Esophagus muscularis mucosa (tissue), 4 donors: ENCODE measurements at regions not wholly inside any gene's neighbourhood (a gene's known extent, or its start where the extent isn't known, plus 50 kb on each side); places are given as distances from the start of the nearest gene placed in this dataset.

Experiments used
- DNase-seq: peaks from one replicate; pipeline ENCODE4 v3.0.0-alpha.2; 2017; ENCODE audit errors: extremely low spot score
- H3K27ac ChIP-seq, 4 donors: fragments of 200-600 bp; sonication (generic); replicated peaks in 1 of 4; 1 replicate in 3 of 4; 2 replicates in 1 of 4; pipeline ENCODE4 v1.5.1; 2016 to 2019; ENCODE audit warnings: mild to moderate bottlenecking in 1 of 4
- H3K27me3 ChIP-seq, 4 donors: fragments of 200-600 bp; sonication (generic); one replicate each; pipeline versions ENCODE4 v1.5.1 to v1.6.0; 2016 to 2019
- H3K36me3 ChIP-seq, 4 donors: fragments of 200-600 bp; sonication (generic); one replicate each; pipeline ENCODE4 v1.5.1; 2016 to 2019
- H3K4me1 ChIP-seq, 4 donors: fragments of 200-600 bp; sonication (generic); one replicate each; pipeline ENCODE4 v1.5.1; 2016 to 2019
- H3K4me3 ChIP-seq, 4 donors: fragments of 200-600 bp; sonication (generic); 1 replicate in 2 of 4; 2 replicates in 2 of 4; pipeline ENCODE4 v1.5.1; 2016 to 2019; ENCODE audit warnings: mild to moderate bottlenecking in 4 of 4, moderate library complexity in 1 of 4
- H3K9me3 ChIP-seq, 4 donors: fragments of 200-600 bp; sonication (generic); 1 replicate in 3 of 4; 2 replicates in 1 of 4; pipeline ENCODE4 v1.5.1; 2016 to 2019
- EP300 ChIP-seq: sonication (generic); formaldehyde crosslinking; IDR thresholded peaks from one replicate; pipeline ENCODE4 v1.6.1; 2017; ENCODE audit warnings: antibody characterized with exemption
- POLR2A ChIP-seq: fragments of 450-650 bp; IDR thresholded peaks from one replicate; pipeline ENCODE4 v1.6.1; 2017; ENCODE audit warnings: antibody characterized with exemption, moderate library complexity, mild to moderate bottlenecking, low read depth
- POLR2AphosphoS5 ChIP-seq, 2 donors: sonication (generic); formaldehyde crosslinking; IDR thresholded peaks; one replicate each; pipeline ENCODE4 v1.6.1; 2017; ENCODE audit warnings: antibody characterized with exemption in 2 of 2
- WGBS: methylation state at CpG from one replicate; pipeline ENCODE4 v1.1.5; 2018; 5-methylcytosine and 5-hydroxymethylcytosine counted together
- intact Hi-C: fragments of 100-400 bp; cut with DNase I; formaldehyde crosslinking; loops from one replicate; pipeline ENCODE4 v1.15.1; 2023
- TF ChIP-seq, protein P1 (sequence below), 3 experiments: fragments of 200-600 bp in 2 of 3; fragments of 450-650 bp in 1 of 3; sonication (generic) in 2 of 3; IDR thresholded peaks; one replicate each; pipeline ENCODE4 v1.5.1; 2017 to 2019; ENCODE audit warnings: antibody characterized with exemption in 3 of 3, mild to moderate bottlenecking in 2 of 3, moderate library complexity in 1 of 3

DNA sequence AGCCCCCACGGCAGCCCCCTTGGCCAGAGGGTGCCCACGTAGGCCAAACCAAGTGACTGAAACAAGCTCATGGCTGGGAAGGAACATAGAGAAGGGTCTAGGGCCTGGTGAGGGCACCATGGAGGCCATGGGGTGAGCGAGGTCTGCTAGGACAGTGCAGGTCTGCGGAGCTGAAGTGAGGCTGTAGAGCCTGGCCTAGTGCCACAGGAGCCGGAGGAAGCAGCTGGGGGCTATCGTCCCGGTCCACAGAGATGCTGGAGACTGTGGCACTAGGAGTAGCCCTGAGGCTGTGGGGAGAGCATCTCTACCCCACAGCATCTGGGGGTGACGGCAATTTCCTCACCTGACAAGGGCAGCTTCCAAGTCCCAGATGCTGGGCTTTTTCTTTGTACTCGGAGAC, 150.3 kb downstream of the ZNF22 start:
- H3K4me3 ChIP-seq = no peak overlapping the region
- TF ChIP-seq POLR2A (no peak), POLR2AphosphoS5 (IDR thresholded peaks at IDR 0.05) (no peak), EP300 (no peak)
- TF ChIP-seq, protein P1, sequence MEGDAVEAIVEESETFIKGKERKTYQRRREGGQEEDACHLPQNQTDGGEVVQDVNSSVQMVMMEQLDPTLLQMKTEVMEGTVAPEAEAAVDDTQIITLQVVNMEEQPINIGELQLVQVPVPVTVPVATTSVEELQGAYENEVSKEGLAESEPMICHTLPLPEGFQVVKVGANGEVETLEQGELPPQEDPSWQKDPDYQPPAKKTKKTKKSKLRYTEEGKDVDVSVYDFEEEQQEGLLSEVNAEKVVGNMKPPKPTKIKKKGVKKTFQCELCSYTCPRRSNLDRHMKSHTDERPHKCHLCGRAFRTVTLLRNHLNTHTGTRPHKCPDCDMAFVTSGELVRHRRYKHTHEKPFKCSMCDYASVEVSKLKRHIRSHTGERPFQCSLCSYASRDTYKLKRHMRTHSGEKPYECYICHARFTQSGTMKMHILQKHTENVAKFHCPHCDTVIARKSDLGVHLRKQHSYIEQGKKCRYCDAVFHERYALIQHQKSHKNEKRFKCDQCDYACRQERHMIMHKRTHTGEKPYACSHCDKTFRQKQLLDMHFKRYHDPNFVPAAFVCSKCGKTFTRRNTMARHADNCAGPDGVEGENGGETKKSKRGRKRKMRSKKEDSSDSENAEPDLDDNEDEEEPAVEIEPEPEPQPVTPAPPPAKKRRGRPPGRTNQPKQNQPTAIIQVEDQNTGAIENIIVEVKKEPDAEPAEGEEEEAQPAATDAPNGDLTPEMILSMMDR (IDR thresholded peaks at IDR 0.05) = no peak
- no peaks in the 10 kb centered on the region for H3K36me3 ChIP-seq
- no peaks in the 10 kb centered on the region for H3K27me3 ChIP-seq
- no peaks in the 10 kb centered on the region for H3K4me1 ChIP-seq
- no peaks in the 10 kb centered on the region for H3K9me3 ChIP-seq
- H3K27ac ChIP-seq = no peak overlapping the region
- DNase-seq = no peak
- WGBS = 78% methylated on average over 7 of the region's 9 CpGs
- intact Hi-C loops = no loop called here

DNA sequence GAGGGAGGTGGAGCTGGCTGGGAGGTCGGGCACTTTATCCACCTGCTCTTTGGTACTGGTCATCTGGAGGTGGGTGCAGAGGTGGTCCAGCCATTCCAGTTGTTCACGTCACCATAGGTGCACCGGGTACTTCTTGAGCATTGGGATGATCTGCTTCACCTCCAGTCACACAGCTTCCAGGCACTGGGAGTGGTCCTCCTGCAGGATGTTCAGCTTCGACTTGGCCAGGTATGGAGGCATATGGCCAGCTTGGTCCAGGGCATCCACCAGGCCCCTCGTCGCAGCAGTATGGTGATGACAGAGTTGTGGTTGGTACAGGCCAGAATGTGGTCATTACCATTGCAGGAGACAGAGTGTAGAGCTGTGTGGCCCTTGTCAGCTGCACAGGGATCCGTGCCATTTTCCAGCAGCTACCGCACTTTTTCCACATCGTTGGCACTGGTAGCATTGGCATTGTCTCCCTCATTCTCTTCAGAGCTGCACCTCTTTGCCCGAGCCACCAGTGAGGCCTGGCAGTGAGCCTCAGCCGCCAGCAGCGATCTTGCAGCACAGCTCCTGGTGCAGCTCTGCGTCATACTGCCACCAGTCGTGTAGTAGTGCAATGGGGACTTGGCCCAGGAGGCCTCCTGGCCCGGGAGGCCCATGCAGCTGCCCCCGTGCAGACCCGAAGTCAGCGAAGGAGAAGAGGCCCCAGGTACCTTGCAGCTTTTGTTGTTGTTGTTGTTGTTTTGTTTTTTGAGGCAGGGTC, 150.9 kb downstream of the ZNF22 start:
- intact Hi-C loops = no loop called here
- no peak overlapping the region for H3K27ac ChIP-seq
- no peak for DNase-seq
- no peak for TF ChIP-seq EP300
- TF ChIP-seq, protein P1 (IDR thresholded peaks at IDR 0.05) = no peak
- no peaks in the 10 kb centered on the region for H3K36me3 ChIP-seq
- H3K9me3 ChIP-seq = no peaks in the 10 kb centered on the region
- H3K4me1 ChIP-seq = no peaks in the 10 kb centered on the region
- no peaks in the 10 kb centered on the region for H3K27me3 ChIP-seq
- no peak overlapping the region for H3K4me3 ChIP-seq
- WGBS = 87% methylated on average over 17 of the region's 18 CpGs

DNA sequence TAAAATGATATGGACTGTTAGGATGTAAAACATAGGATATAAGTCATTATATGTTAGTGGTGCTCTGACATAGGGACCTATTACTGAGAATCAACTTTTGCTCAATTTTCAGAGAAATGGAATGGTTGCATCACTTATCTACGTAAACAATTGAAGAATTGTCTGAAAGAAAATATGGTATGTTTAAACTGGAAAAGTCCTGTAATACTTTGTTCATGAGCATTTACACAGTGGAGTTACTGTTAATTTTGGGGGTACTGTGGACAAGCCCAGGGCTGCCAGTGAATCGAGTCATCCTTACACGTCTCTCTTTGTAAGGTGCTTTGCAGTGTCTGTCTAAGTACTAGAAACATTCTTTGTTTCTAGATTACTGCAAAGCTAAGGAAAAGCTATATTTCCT, 152.0 kb downstream of the ZNF22 start:
- no peaks in the 10 kb centered on the region for H3K9me3 ChIP-seq
- H3K27ac ChIP-seq = no peak overlapping the region
- H3K4me3 ChIP-seq = no peak overlapping the region
- no peaks in the 10 kb centered on the region for H3K27me3 ChIP-seq
- TF ChIP-seq, protein P1 (IDR thresholded peaks at IDR 0.05) = no peak
- TF ChIP-seq POLR2A (no peak), EP300 (no peak), POLR2AphosphoS5 (IDR thresholded peaks at IDR 0.05) (no peak)
- 81% methylated on average over 3 of the region's 3 CpGs for WGBS
- no peak for DNase-seq
- no peaks in the 10 kb centered on the region for H3K36me3 ChIP-seq
- intact Hi-C loops = no loop called here
- H3K4me1 ChIP-seq = no peaks in the 10 kb centered on the region

DNA sequence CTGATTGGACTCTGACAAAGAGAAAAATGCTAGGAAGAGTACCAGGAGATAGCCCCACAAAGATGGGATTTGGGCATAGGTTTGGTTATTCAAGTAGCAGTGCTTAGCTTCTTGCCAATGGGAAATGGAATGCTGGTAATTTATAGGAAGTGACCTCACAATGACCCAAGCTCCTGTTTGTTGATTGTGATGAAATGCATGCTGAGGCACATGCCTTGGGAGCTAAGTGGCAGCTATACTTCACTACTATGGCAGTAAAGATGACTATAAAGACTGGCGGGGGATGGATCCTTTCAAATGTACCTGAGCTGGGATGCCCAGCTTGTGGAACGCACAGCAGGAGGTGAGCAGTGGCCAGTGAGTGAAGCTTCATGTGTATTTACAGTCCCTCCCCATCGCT, 153.8 kb downstream of the ZNF22 start:
- no peak overlapping the region for H3K27ac ChIP-seq
- no peaks in the 10 kb centered on the region for H3K9me3 ChIP-seq
- intact Hi-C loops = no loop called here
- TF ChIP-seq POLR2A (no peak), EP300 (no peak), POLR2AphosphoS5 (IDR thresholded peaks at IDR 0.05) (no peak)
- TF ChIP-seq, protein P1 (IDR thresholded peaks at IDR 0.05) = no peak
- no peaks in the 10 kb centered on the region for H3K4me1 ChIP-seq
- WGBS = 88% methylated on average over 3 of the region's 3 CpGs
- no peak overlapping the region for H3K4me3 ChIP-seq
- no peaks in the 10 kb centered on the region for H3K36me3 ChIP-seq
- no peak for DNase-seq
- H3K27me3 ChIP-seq = no peaks in the 10 kb centered on the region

DNA sequence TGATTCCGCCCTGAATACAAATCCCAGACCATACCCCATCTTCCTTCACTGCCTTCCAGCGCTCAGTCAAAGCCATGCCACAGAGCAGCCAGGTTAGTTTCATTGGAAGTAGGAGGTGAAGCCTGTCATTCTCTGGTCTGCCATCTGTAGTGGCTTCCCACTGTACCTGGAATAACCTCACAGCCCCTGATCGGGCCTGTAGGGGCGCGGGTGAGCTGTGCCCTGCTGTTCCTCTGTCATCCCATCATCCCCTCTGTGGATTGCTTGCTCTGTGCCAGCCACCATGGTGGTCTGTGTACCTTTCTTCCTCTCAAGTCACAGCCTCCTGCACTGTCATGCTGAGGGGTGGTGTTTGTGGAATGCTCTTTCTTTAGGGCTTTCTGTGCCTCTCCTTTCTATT, 155.1 kb downstream of the ZNF22 start:
- H3K4me1 ChIP-seq = no peaks in the 10 kb centered on the region
- no peak for DNase-seq
- H3K36me3 ChIP-seq = no peaks in the 10 kb centered on the region
- H3K27me3 ChIP-seq = no peaks in the 10 kb centered on the region
- H3K9me3 ChIP-seq = no peaks in the 10 kb centered on the region
- TF ChIP-seq EP300 (no peak), POLR2A (no peak), POLR2AphosphoS5 (IDR thresholded peaks at IDR 0.05) (no peak)
- TF ChIP-seq, protein P1 (IDR thresholded peaks at IDR 0.05) = no peak
- 96% methylated on average over 5 of the region's 5 CpGs for WGBS
- no peak overlapping the region for H3K4me3 ChIP-seq
- H3K27ac ChIP-seq = no peak overlapping the region
- intact Hi-C loops = no loop called here
